NCI-H345 treated with DMSO at 0.1 percent for 48 hours (cell line): ENCODE measurements at regions not wholly inside any gene's neighbourhood (a gene's known extent, or its start where the extent isn't known, plus 50 kb on each side); places are given as distances from the start of the nearest gene placed in this dataset.
"Not testable (repeated sequence)": the region's sequence is repeated elsewhere in the genome, so short reads cannot be mapped to it uniquely, and the experiment has no call there.

ENCODE experiments used
- DNase-seq: peaks from one replicate; lab custom pipeline; 2025; ENCODE audit not compliant: unreplicated experiment; lab: John Stamatoyannopoulos, UW

GRCh38 chr13:79836121-79836520, 355.2 kb downstream of the NDFIP2 start:
- not testable (repeated sequence) for DNase-seq

GRCh38 chr13:79834876-79835275, 353.9 kb downstream of the NDFIP2 start:
- DNase-seq: no peak

GRCh38 chr13:79833991-79834390, 353.0 kb downstream of the NDFIP2 start:
- DNase-seq: no peak

GRCh38 chr13:79831556-79831955, 350.6 kb downstream of the NDFIP2 start:
- DNase-seq: no peak

- no peak for DNase-seq
Measured at GRCh38 chr13:79830945-79831344, 350.0 kb downstream of the NDFIP2 start.

GRCh38 chr13:79830426-79830825, 349.5 kb downstream of the NDFIP2 start:
- DNase-seq: no peak

GRCh38 chr13:79829880-79830279, 348.9 kb downstream of the NDFIP2 start:
- no peak for DNase-seq

GRCh38 chr13:79825959-79826358, 345.0 kb downstream of the NDFIP2 start:
- no peak for DNase-seq

GRCh38 chr13:79815041-79815440, 334.1 kb downstream of the NDFIP2 start:
- DNase-seq: no peak

GRCh38 chr13:79812070-79812850, 331.3 kb downstream of the NDFIP2 start:
- no peak for DNase-seq

- no peak for DNase-seq
Measured at GRCh38 chr13:79811170-79811569, 330.2 kb downstream of the NDFIP2 start.

GRCh38 chr13:79810669-79811068, 329.7 kb downstream of the NDFIP2 start:
- DNase-seq: no peak

- DNase-seq: no peak
Measured at GRCh38 chr13:79810018-79810417, 329.1 kb downstream of the NDFIP2 start.

GRCh38 chr13:79808475-79808874, 327.5 kb downstream of the NDFIP2 start:
- DNase-seq: no peak

- no peak for DNase-seq
Measured at GRCh38 chr13:79807554-79807953, 326.6 kb downstream of the NDFIP2 start.

GRCh38 chr13:79806821-79807220, 325.9 kb downstream of the NDFIP2 start:
- DNase-seq: no peak

GRCh38 chr13:79805317-79805716, 324.4 kb downstream of the NDFIP2 start:
- no peak for DNase-seq

GRCh38 chr13:79803989-79804388, 323.0 kb downstream of the NDFIP2 start:
- no peak for DNase-seq

- no peak for DNase-seq
Measured at GRCh38 chr13:79803296-79803695, 322.3 kb downstream of the NDFIP2 start.

GRCh38 chr13:79802389-79803085, 321.6 kb downstream of the NDFIP2 start:
- no peak for DNase-seq

- DNase-seq: no peak
Measured at GRCh38 chr13:79799059-79799867, 318.3 kb downstream of the NDFIP2 start.

- no peak for DNase-seq
Measured at GRCh38 chr13:79796136-79796535, 315.2 kb downstream of the NDFIP2 start.
